H1 (cell line): ENCODE measurements at regions not wholly inside any gene's neighbourhood (a gene's known extent, or its start where the extent isn't known, plus 50 kb on each side); places are given as distances from the start of the nearest gene placed in this dataset.

Experiments used
- CEBPB ChIP-seq: IDR thresholded peaks from 2 replicates; pipeline ENCODE4 v1.6.1; 2012; ENCODE audit warnings: low read depth, low read length
- EZH2 ChIP-seq: fragments of 200-600 bp; sonication (generic); IDR thresholded peaks from 2 replicates; pipeline ENCODE4 v1.7.1; 2012; ENCODE audit warnings: low read depth, mild to moderate bottlenecking, moderate library complexity, low read length, inconsistent platforms; ENCODE audit not compliant: severe bottlenecking
- POLR2A ChIP-seq, 2 experiments: IDR thresholded peaks; 1 replicate in 1 of 2; 2 replicates in 1 of 2; pipeline ENCODE4 v1.6.1; 2011; ENCODE audit warnings: low read depth in 2 of 2, low read length in 2 of 2, mild to moderate bottlenecking in 2 of 2; ENCODE audit errors: control extremely low read depth in 1 of 2
- RFX5 ChIP-seq: IDR thresholded peaks from 2 replicates; pipeline ENCODE4 v1.6.1; 2011; ENCODE audit warnings: low read depth, low read length, improper control_type of control experiment, borderline replicate concordance
- RXRA ChIP-seq: IDR thresholded peaks from 2 replicates; pipeline ENCODE4 v1.6.1; 2011; ENCODE audit warnings: low read depth, mild to moderate bottlenecking, low read length, moderate library complexity; ENCODE audit not compliant: insufficient read depth
- SAP30 ChIP-seq: fragments of 300-600 bp; sonication (generic); IDR thresholded peaks from 2 replicates; pipeline ENCODE4 v1.7.1; 2012; ENCODE audit warnings: low read length, moderate library complexity, mild to moderate bottlenecking, inconsistent platforms; ENCODE audit not compliant: insufficient read depth, insufficient replicate concordance
- TEAD4 ChIP-seq: IDR thresholded peaks from 2 replicates; pipeline ENCODE4 v1.6.1; 2012; ENCODE audit warnings: low read depth, low read length, inconsistent platforms, mixed read lengths
- ZNF274 ChIP-seq: IDR thresholded peaks from 2 replicates; pipeline ENCODE4 v1.7.0; 2012; ENCODE audit warnings: low read length, borderline replicate concordance; ENCODE audit errors: extremely low read depth
- TF ChIP-seq, protein P1 (sequence below), 3 experiments: IDR thresholded peaks; 1 replicate in 2 of 3; 2 replicates in 1 of 3; pipeline versions ENCODE4 v1.5.1 to v1.6.1; 2011; ENCODE audit warnings: low read length in 3 of 3, mild to moderate bottlenecking in 3 of 3, inconsistent platforms in 2 of 3, low read depth in 1 of 3, moderate library complexity in 1 of 3; ENCODE audit not compliant: insufficient read depth in 1 of 3; ENCODE audit errors: control extremely low read depth in 1 of 3

DNA sequence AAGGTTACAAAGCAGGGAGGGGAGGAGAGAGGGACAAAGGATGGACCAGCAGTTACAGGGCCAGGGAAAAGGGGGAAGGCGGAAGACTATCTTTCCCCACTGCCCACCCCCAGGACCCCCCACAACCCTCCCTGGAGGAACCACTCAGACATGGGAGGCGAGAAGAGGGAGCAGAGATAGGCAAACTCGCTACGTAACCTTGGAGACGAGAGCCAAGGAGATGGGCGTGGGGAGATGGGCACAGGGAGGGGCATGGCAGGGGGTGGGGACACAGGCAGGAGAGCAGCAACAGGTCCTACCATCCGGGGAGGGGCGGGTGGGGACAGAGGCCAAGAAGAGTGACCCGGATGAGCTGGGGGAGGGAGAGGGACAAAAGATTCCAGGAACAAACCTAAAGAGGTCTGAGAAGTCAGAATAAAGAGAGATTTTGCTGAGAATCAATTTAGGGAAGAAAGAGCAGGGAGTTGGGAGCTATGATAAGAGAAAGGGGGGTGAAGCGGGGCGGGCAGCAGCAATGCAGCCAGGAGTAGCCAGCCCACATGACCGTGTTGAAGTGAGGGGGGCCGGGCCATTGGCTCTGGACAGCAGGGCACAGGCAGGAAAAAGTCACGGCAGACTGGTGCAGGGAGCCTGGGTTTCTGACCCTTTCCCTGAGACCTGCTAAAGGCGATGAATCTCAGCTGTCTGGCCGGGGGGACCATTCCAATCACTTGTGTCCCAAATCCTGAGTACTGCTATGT lies 128.4 kb downstream of the BUD13 start:
- TF ChIP-seq EZH2 (no peak), RFX5 (no peak), SAP30 (no peak), POLR2A (IDR thresholded peaks at IDR 0.05; ENCODE audit: control extremely low read depth in 1 of 2, low read depth in 2 of 2, low read length in 2 of 2) (no peak), RXRA (no peak), TEAD4 (no peak), CEBPB (no peak), ZNF274 (no peak)
- TF ChIP-seq, protein P1, sequence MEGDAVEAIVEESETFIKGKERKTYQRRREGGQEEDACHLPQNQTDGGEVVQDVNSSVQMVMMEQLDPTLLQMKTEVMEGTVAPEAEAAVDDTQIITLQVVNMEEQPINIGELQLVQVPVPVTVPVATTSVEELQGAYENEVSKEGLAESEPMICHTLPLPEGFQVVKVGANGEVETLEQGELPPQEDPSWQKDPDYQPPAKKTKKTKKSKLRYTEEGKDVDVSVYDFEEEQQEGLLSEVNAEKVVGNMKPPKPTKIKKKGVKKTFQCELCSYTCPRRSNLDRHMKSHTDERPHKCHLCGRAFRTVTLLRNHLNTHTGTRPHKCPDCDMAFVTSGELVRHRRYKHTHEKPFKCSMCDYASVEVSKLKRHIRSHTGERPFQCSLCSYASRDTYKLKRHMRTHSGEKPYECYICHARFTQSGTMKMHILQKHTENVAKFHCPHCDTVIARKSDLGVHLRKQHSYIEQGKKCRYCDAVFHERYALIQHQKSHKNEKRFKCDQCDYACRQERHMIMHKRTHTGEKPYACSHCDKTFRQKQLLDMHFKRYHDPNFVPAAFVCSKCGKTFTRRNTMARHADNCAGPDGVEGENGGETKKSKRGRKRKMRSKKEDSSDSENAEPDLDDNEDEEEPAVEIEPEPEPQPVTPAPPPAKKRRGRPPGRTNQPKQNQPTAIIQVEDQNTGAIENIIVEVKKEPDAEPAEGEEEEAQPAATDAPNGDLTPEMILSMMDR (IDR thresholded peaks at IDR 0.05; ENCODE audit: control extremely low read depth in 1 of 3, insufficient read depth in 1 of 3, low read depth in 1 of 3, low read length in 3 of 3): no peak
